ENCODE measurements at regions not wholly inside any gene's neighbourhood (a gene's known extent, or its start where the extent isn't known, plus 50 kb on each side); places are given as distances from the start of the nearest gene placed in this dataset.

DNA sequence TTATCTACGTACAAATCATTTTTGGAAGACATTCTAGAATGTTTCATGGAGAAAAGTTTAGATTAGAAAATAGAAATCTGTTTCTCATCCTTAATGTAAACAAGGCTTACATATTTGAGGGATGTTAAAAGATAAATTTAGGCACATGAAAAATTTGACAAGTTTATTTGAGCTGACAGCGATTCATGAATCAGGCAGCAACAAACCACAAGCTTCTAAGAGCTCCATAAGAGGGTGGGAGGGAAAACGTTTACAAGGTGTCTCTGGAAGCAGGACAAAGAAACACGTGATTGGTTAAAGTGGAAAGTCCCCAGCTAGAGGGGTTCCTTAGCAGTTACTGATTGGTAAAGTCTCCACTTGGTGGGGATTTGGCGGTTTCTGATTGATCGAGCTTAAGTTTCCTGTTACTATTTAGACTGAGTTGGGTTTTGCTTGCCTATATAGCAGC is 228.9 kb upstream of the PITRM1 start (continued):
- no peak for TF ChIP-seq RCOR1 (IDR thresholded peaks at IDR 0.05; ENCODE audit: low read length)
- TF ChIP-seq JUND (IDR thresholded peaks at IDR 0.05) = peak; percentile 72
- TF ChIP-seq, protein P1, sequence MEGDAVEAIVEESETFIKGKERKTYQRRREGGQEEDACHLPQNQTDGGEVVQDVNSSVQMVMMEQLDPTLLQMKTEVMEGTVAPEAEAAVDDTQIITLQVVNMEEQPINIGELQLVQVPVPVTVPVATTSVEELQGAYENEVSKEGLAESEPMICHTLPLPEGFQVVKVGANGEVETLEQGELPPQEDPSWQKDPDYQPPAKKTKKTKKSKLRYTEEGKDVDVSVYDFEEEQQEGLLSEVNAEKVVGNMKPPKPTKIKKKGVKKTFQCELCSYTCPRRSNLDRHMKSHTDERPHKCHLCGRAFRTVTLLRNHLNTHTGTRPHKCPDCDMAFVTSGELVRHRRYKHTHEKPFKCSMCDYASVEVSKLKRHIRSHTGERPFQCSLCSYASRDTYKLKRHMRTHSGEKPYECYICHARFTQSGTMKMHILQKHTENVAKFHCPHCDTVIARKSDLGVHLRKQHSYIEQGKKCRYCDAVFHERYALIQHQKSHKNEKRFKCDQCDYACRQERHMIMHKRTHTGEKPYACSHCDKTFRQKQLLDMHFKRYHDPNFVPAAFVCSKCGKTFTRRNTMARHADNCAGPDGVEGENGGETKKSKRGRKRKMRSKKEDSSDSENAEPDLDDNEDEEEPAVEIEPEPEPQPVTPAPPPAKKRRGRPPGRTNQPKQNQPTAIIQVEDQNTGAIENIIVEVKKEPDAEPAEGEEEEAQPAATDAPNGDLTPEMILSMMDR (IDR thresholded peaks at IDR 0.05) = no peak
- TF ChIP-seq NFIC (IDR thresholded peaks at IDR 0.05; ENCODE audit: borderline replicate concordance) = peak; percentile 75
- TF ChIP-seq POLR2AphosphoS5 (IDR thresholded peaks at IDR 0.05; ENCODE audit: low read depth, low read length) = peak; percentile 75; the same call in 1 of the 2 replicates
- TF ChIP-seq RXRA (IDR thresholded peaks at IDR 0.05; ENCODE audit: borderline replicate concordance, low read depth) = peak; percentile 17; the same call in 1 of the 2 replicates
- TF ChIP-seq, protein P2, sequence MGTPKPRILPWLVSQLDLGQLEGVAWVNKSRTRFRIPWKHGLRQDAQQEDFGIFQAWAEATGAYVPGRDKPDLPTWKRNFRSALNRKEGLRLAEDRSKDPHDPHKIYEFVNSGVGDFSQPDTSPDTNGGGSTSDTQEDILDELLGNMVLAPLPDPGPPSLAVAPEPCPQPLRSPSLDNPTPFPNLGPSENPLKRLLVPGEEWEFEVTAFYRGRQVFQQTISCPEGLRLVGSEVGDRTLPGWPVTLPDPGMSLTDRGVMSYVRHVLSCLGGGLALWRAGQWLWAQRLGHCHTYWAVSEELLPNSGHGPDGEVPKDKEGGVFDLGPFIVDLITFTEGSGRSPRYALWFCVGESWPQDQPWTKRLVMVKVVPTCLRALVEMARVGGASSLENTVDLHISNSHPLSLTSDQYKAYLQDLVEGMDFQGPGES (IDR thresholded peaks at IDR 0.05; ENCODE audit: low read depth, low read length) = no peak
- no peak for TF ChIP-seq CHD2 (IDR thresholded peaks at IDR 0.05; ENCODE audit: low read length, partially characterized antibody)
- no peak for TF ChIP-seq RAD21 (IDR thresholded peaks at IDR 0.05; ENCODE audit: low read length)
- no peak for TF ChIP-seq YY1 (IDR thresholded peaks at IDR 0.05; ENCODE audit: low read depth)
- TF ChIP-seq, protein P3, sequence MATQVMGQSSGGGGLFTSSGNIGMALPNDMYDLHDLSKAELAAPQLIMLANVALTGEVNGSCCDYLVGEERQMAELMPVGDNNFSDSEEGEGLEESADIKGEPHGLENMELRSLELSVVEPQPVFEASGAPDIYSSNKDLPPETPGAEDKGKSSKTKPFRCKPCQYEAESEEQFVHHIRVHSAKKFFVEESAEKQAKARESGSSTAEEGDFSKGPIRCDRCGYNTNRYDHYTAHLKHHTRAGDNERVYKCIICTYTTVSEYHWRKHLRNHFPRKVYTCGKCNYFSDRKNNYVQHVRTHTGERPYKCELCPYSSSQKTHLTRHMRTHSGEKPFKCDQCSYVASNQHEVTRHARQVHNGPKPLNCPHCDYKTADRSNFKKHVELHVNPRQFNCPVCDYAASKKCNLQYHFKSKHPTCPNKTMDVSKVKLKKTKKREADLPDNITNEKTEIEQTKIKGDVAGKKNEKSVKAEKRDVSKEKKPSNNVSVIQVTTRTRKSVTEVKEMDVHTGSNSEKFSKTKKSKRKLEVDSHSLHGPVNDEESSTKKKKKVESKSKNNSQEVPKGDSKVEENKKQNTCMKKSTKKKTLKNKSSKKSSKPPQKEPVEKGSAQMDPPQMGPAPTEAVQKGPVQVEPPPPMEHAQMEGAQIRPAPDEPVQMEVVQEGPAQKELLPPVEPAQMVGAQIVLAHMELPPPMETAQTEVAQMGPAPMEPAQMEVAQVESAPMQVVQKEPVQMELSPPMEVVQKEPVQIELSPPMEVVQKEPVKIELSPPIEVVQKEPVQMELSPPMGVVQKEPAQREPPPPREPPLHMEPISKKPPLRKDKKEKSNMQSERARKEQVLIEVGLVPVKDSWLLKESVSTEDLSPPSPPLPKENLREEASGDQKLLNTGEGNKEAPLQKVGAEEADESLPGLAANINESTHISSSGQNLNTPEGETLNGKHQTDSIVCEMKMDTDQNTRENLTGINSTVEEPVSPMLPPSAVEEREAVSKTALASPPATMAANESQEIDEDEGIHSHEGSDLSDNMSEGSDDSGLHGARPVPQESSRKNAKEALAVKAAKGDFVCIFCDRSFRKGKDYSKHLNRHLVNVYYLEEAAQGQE (IDR thresholded peaks at IDR 0.05; ENCODE audit: low read depth, low read length) = no peak
- no peak for TF ChIP-seq TAF1 (IDR thresholded peaks at IDR 0.05; ENCODE audit: borderline replicate concordance, low read depth, low read length)

DNA sequence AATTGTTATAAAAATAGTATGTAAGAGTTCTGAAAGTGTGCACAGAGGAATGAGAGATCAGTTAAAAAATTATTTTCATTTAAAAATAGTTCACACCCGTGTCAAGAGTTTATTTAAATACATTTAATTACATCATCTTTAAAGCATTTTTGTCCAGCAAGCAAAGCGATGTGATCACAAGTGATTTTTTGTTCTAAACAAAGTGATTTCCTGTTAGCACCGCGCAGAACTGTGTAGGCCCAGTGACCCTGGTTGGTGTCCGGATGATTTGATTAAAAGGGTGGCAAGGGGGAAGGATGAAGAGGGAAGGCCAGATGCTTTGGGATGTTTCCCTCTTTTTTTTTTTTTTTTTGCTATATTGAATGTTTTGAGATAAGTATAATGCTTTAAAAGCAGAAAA is 227.8 kb upstream of the PITRM1 start:
- Histone ChIP-seq H3K79me2 (ENCODE audit: insufficient read depth) (no peaks in the 10 kb centered on the region), H3F3A (replicated peaks; ENCODE audit: insufficient read depth) (peaks cover 12% of the 10 kb centered on the region), H3K9me2 (no peaks in the 10 kb centered on the region), H3K27me3 (ENCODE audit: insufficient read depth) (no peaks in the 10 kb centered on the region), H3K4me3 (ENCODE audit: low read depth in 2 of 2, low read length in 1 of 2) (no peak overlapping the region), H3K4me1 (ENCODE audit: control insufficient read depth in 1 of 2, insufficient read depth in 2 of 2, low read depth in 1 of 2, low read length in 1 of 2) (peaks cover 16 to 50% of the 10 kb centered on the region in 2 experiments; a peak in 3 of 4 replicates), H3K4me2 (no peak overlapping the region; the same call in 1 of the 2 replicates), H3K27ac (ENCODE audit: low read depth in 2 of 2, low read length in 1 of 2) (peak overlapping the region; percentile 69 to 97; a peak in 3 of 4 replicates), H4K20me1 (ENCODE audit: insufficient read depth) (no peaks in the 10 kb centered on the region), H3K9ac (no peak overlapping the region), H3K9me3 (no peaks in the 10 kb centered on the region), H3K36me3 (replicated peaks in 1 of 2; ENCODE audit: control insufficient read depth in 1 of 2, insufficient read depth in 2 of 2, low read length in 1 of 2) (no peaks in the 10 kb centered on the region), H2AFZ (ENCODE audit: low read depth) (no peak overlapping the region)
- no peak for DNase-seq
- ChIA-PET CTCF (interaction anchor here (1.2 kb wide), 1 partner anchor 17 kb away, joined by 3 read pairs; no protein-coding TSS in a partner anchor), POLR2A (no interaction called here)
- WGBS (ENCODE audit: low lambda C conversion rate) = 67% methylated on average over 5 of the region's 5 CpGs
- TF ChIP-seq SIN3A (IDR thresholded peaks at IDR 0.05; ENCODE audit: borderline replicate concordance, low read depth, low read length) = no peak
- TF ChIP-seq, protein P4, sequence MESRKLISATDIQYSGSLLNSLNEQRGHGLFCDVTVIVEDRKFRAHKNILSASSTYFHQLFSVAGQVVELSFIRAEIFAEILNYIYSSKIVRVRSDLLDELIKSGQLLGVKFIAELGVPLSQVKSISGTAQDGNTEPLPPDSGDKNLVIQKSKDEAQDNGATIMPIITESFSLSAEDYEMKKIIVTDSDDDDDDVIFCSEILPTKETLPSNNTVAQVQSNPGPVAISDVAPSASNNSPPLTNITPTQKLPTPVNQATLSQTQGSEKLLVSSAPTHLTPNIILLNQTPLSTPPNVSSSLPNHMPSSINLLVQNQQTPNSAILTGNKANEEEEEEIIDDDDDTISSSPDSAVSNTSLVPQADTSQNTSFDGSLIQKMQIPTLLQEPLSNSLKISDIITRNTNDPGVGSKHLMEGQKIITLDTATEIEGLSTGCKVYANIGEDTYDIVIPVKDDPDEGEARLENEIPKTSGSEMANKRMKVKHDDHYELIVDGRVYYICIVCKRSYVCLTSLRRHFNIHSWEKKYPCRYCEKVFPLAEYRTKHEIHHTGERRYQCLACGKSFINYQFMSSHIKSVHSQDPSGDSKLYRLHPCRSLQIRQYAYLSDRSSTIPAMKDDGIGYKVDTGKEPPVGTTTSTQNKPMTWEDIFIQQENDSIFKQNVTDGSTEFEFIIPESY (IDR thresholded peaks at IDR 0.05; ENCODE audit: borderline replicate concordance, low read depth) = no peak
- no peak for TF ChIP-seq TEAD4 (IDR thresholded peaks at IDR 0.05; ENCODE audit: borderline replicate concordance, insufficient read depth)
- TF ChIP-seq, protein P1 (IDR thresholded peaks at IDR 0.05) = no peak
- no peak for TF ChIP-seq YY1 (IDR thresholded peaks at IDR 0.05; ENCODE audit: low read depth)
- TF ChIP-seq NFIC (IDR thresholded peaks at IDR 0.05; ENCODE audit: borderline replicate concordance) = no peak
- no peak for TF ChIP-seq NRF1 (IDR thresholded peaks at IDR 0.05; ENCODE audit: low read depth, low read length)
- TF ChIP-seq FOXM1 (IDR thresholded peaks at IDR 0.05; ENCODE audit: low read depth) = no peak
- TF ChIP-seq FOXJ3 (CRISPR knock-in tag; IDR thresholded peaks at IDR 0.05) = no peak
- TF ChIP-seq SMC3 (IDR thresholded peaks at IDR 0.05; ENCODE audit: low read depth, low read length) = no peak
- no peak for TF ChIP-seq GATA2 (CRISPR knock-in tag; IDR thresholded peaks at IDR 0.05)
- no peak for TF ChIP-seq EZH2phosphoT487 (IDR thresholded peaks at IDR 0.05; ENCODE audit: borderline replicate concordance, low read depth)

Measured in SK-N-SH (cell line).